ENCODE measurements at regions not wholly inside any gene's neighbourhood (a gene's known extent, or its start where the extent isn't known, plus 50 kb on each side); places are given as distances from the start of the nearest gene placed in this dataset.

GRCh38 chr3:10667269-10667668 lies 148.8 kb upstream of the SLC6A11 start:
- no peaks in the 10 kb centered on the region for H3K36me3 ChIP-seq (ENCODE audit: insufficient read depth, low read length)
- no peak overlapping the region for H3K9ac ChIP-seq (ENCODE audit: low read depth, low read length)
- H3K4me3 ChIP-seq (ENCODE audit: low read length) = no peak overlapping the region
- H3K9me3 ChIP-seq (ENCODE audit: insufficient read depth, low read depth, low read length) = no peaks in the 10 kb centered on the region
- H3K4me1 ChIP-seq (ENCODE audit: insufficient read depth, low read length) = peaks cover 4% of the 10 kb centered on the region; the same call in 1 of the 2 replicates
- WGBS = 92% methylated on average over 8 of the region's 8 CpGs
- H3K27me3 ChIP-seq (ENCODE audit: insufficient read depth, low read length) = no peaks in the 10 kb centered on the region
- H3K27ac ChIP-seq (ENCODE audit: low read depth, low read length) = no peak overlapping the region

- no peak overlapping the region for H3K4me3 ChIP-seq (ENCODE audit: low read length)
- 83% methylated on average over 14 of the region's 14 CpGs for WGBS
- no peaks in the 10 kb centered on the region for H3K36me3 ChIP-seq (ENCODE audit: insufficient read depth, low read length)
- H3K27me3 ChIP-seq (ENCODE audit: insufficient read depth, low read length) = no peaks in the 10 kb centered on the region
- H3K9me3 ChIP-seq (ENCODE audit: insufficient read depth, low read depth, low read length) = no peaks in the 10 kb centered on the region
- peaks cover 4% of the 10 kb centered on the region; the same call in 1 of the 2 replicates for H3K4me1 ChIP-seq (ENCODE audit: insufficient read depth, low read length)
- H3K9ac ChIP-seq (ENCODE audit: low read depth, low read length) = no peak overlapping the region
- H3K27ac ChIP-seq (ENCODE audit: low read depth, low read length) = no peak overlapping the region
These were observed 148.0 kb upstream of the SLC6A11 start for GRCh38 chr3:10667901-10668476.

- no peaks in the 10 kb centered on the region for H3K36me3 ChIP-seq (ENCODE audit: insufficient read depth, low read length)
- H3K27me3 ChIP-seq (ENCODE audit: insufficient read depth, low read length) = no peaks in the 10 kb centered on the region
- H3K4me3 ChIP-seq (ENCODE audit: low read length) = no peak overlapping the region
- peaks cover 3% of the 10 kb centered on the region; the same call in 1 of the 2 replicates for H3K4me1 ChIP-seq (ENCODE audit: insufficient read depth, low read length)
- H3K27ac ChIP-seq (ENCODE audit: low read depth, low read length) = no peak overlapping the region
- WGBS = 86% methylated on average over 6 of the region's 6 CpGs
- no peaks in the 10 kb centered on the region for H3K9me3 ChIP-seq (ENCODE audit: insufficient read depth, low read depth, low read length)
- no peak overlapping the region for H3K9ac ChIP-seq (ENCODE audit: low read depth, low read length)
These were observed 146.5 kb upstream of the SLC6A11 start for GRCh38 chr3:10669490-10670048.

GRCh38 chr3:10672422-10672821 lies 143.6 kb upstream of the SLC6A11 start:
- Histone ChIP-seq H3K4me1 (ENCODE audit: insufficient read depth, low read length) (peaks cover 7% of the 10 kb centered on the region; the same call in 1 of the 2 replicates), H3K36me3 (ENCODE audit: insufficient read depth, low read length) (no peaks in the 10 kb centered on the region), H3K9me3 (ENCODE audit: insufficient read depth, low read depth, low read length) (no peaks in the 10 kb centered on the region), H3K9ac (ENCODE audit: low read depth, low read length) (no peak overlapping the region), H3K4me3 (ENCODE audit: low read length) (no peak overlapping the region), H3K27ac (ENCODE audit: low read depth, low read length) (no peak overlapping the region), H3K27me3 (ENCODE audit: insufficient read depth, low read length) (no peaks in the 10 kb centered on the region)
- 91% methylated on average over 5 of the region's 5 CpGs for WGBS

DNA sequence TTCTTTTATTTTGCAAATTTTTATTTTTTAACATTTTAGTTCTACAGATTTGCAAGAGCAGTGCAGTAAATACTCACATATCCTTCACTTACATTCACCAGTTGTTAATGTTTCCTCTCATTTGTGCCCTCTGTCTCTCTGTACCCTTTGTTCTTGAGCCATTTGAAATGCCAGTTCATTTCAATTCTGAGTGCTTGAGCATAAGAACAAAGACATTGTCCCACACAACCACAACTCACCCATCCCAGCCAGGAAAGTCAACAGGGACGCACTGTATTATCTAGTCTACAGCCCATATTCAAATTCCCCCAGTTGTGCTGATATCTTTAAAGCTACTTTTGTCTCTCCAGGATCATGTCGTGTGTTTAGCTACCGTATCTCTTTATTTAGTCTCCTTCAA lies 141.4 kb upstream of the SLC6A11 start:
- Histone ChIP-seq H3K9ac (ENCODE audit: low read depth, low read length) (no peak overlapping the region), H3K4me3 (ENCODE audit: low read length) (no peak overlapping the region), H3K36me3 (ENCODE audit: insufficient read depth, low read length) (no peaks in the 10 kb centered on the region), H3K27me3 (ENCODE audit: insufficient read depth, low read length) (no peaks in the 10 kb centered on the region), H3K9me3 (ENCODE audit: insufficient read depth, low read depth, low read length) (no peaks in the 10 kb centered on the region), H3K27ac (ENCODE audit: low read depth, low read length) (no peak overlapping the region), H3K4me1 (ENCODE audit: insufficient read depth, low read length) (peaks cover 7% of the 10 kb centered on the region; the same call in 1 of the 2 replicates)
- WGBS = 76% methylated on average over 3 of the region's 3 CpGs

DNA sequence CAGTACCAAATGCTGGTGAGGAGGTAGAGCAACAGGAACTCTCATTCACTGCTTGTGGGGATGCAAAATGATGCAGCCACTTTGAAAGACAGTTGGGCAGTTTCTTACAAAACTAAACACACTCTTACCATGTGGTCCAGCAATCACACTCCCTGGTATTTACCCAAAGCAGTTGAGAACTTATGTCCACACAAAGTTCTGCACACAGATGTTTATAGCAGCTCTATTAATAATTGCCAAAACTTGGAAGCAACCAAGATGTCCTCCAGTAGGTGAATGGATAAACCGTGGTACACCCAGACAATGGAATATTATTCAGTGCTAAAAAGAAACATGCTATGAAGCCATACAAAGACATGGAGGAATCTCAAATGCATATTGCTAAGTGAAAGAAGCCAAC lies 139.1 kb upstream of the SLC6A11 start:
- Histone ChIP-seq H3K27ac (ENCODE audit: low read depth, low read length) (no peak overlapping the region), H3K4me1 (ENCODE audit: insufficient read depth, low read length) (peaks cover 7% of the 10 kb centered on the region; the same call in 1 of the 2 replicates), H3K9ac (ENCODE audit: low read depth, low read length) (no peak overlapping the region)

DNA sequence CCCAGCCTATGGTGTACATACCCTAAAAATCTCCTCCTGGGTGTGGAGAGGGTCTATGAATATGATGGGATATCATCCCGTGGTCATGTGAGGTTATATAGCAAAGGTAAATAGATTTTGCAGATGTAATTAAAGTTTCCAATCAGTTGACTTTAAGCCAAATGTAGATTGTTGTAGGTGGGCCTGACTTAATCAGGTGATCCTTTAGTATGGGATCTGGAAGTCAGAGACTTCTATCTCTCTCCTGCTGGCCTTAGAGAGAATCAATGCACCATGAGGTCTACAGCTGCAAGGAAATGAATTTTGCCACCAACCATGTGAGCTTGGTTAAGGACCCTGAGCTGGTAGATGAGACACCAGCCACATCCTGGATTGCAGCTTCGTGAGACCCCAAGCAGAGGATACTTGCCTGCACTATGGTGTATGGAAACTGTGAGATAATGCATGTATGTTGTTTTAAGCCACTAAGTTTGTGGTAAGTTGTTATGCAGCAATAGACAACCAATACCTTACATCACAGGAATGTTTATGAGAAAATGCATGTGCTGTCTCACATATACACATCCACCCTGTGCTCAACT lies 137.1 kb upstream of the SLC6A11 start:
- Histone ChIP-seq H3K36me3 (ENCODE audit: insufficient read depth, low read length) (no peaks in the 10 kb centered on the region), H3K9me3 (ENCODE audit: insufficient read depth, low read depth, low read length) (no peaks in the 10 kb centered on the region), H3K9ac (ENCODE audit: low read depth, low read length) (no peak overlapping the region), H3K27ac (ENCODE audit: low read depth, low read length) (no peak overlapping the region), H3K4me1 (ENCODE audit: insufficient read depth, low read length) (peaks cover 7% of the 10 kb centered on the region; the same call in 1 of the 2 replicates), H3K27me3 (ENCODE audit: insufficient read depth, low read length) (no peaks in the 10 kb centered on the region), H3K4me3 (ENCODE audit: low read length) (no peak overlapping the region)
- 91% methylated on average over 2 of the region's 2 CpGs for WGBS

More for the DNA sequence above, 139.1 kb upstream of the SLC6A11 start:
- Histone ChIP-seq H3K27me3 (ENCODE audit: insufficient read depth, low read length) (no peaks in the 10 kb centered on the region), H3K4me3 (ENCODE audit: low read length) (no peak overlapping the region), H3K9me3 (ENCODE audit: insufficient read depth, low read depth, low read length) (no peaks in the 10 kb centered on the region), H3K36me3 (ENCODE audit: insufficient read depth, low read length) (no peaks in the 10 kb centered on the region)
- WGBS = 100% methylated on average over 1 of the region's 1 CpG

DNA sequence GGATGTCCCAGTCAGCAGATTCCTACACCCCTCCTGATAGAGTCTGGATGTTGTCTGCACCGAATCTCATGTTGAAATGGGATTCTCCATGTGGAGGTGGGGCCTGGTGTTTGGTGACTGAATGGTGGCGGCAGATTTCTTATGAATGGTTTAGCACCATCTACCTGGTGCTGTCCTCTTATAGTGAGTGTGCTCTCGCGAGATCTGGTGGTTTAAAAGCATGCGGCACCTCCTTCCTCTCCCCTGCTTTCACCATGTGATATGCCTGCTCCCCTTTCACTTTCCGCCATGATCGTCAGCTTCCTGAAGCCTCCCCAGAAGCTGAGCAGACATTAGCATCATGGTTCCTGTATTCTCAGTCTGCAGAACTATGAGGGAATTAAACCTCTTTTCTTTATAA lies 135.2 kb upstream of the SLC6A11 start:
- Histone ChIP-seq H3K4me1 (ENCODE audit: insufficient read depth, low read length) (no peaks in the 10 kb centered on the region), H3K9ac (ENCODE audit: low read depth, low read length) (no peak overlapping the region), H3K36me3 (ENCODE audit: insufficient read depth, low read length) (no peaks in the 10 kb centered on the region), H3K4me3 (ENCODE audit: low read length) (no peak overlapping the region), H3K9me3 (ENCODE audit: insufficient read depth, low read depth, low read length) (no peaks in the 10 kb centered on the region), H3K27me3 (ENCODE audit: insufficient read depth, low read length) (no peaks in the 10 kb centered on the region), H3K27ac (ENCODE audit: low read depth, low read length) (no peak overlapping the region)
- WGBS = 94% methylated on average over 7 of the region's 7 CpGs

DNA sequence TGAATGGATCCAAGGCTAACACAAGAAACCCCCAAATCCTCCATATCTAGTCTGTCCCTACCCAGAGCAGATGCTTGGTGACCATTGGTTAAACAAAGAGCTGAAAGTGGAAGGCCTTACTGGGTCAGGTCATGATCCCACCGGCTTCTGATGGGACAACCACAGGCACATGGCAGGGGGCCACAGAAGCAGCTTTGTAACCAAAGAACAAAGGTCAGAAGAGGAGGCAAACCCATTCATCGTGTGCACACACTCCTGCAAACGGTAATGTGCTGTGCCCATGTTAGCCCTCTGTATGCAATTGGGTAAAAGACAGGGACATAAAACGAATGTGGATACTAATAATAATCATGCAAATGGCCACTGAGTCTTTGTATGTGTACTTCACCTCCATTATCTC lies 133.3 kb upstream of the SLC6A11 start:
- Histone ChIP-seq H3K4me3 (ENCODE audit: low read length) (no peak overlapping the region), H3K4me1 (ENCODE audit: insufficient read depth, low read length) (no peaks in the 10 kb centered on the region), H3K27ac (ENCODE audit: low read depth, low read length) (no peak overlapping the region), H3K9me3 (ENCODE audit: insufficient read depth, low read depth, low read length) (no peaks in the 10 kb centered on the region), H3K36me3 (ENCODE audit: insufficient read depth, low read length) (no peaks in the 10 kb centered on the region), H3K9ac (ENCODE audit: low read depth, low read length) (no peak overlapping the region), H3K27me3 (ENCODE audit: insufficient read depth, low read length) (no peaks in the 10 kb centered on the region)
- 76% methylated on average over 3 of the region's 4 CpGs for WGBS

DNA sequence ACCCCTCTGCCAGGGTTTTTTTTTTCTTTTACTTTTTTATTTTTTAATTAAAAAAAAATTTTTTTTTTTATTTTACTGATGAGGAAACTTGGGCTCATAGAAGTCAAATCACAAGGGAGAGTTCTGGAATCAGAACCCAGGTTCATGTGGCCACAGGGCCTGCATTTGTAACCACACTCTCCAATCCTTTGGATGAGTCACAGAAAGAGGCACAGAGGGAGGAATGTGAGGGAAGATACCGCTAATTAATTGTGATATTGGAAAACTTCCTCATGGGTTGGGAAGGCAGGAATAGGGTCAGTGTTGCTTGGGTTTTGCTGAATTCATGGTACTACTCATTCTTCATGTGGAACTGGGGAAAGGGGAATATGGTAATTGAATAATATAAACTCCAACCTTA lies 132.9 kb upstream of the SLC6A11 start:
- no peaks in the 10 kb centered on the region for H3K4me1 ChIP-seq (ENCODE audit: insufficient read depth, low read length)
- H3K9ac ChIP-seq (ENCODE audit: low read depth, low read length) = no peak overlapping the region
- no peaks in the 10 kb centered on the region for H3K27me3 ChIP-seq (ENCODE audit: insufficient read depth, low read length)
- H3K27ac ChIP-seq (ENCODE audit: low read depth, low read length) = no peak overlapping the region
- H3K4me3 ChIP-seq (ENCODE audit: low read length) = no peak overlapping the region
- H3K36me3 ChIP-seq (ENCODE audit: insufficient read depth, low read length) = no peaks in the 10 kb centered on the region
- H3K9me3 ChIP-seq (ENCODE audit: insufficient read depth, low read depth, low read length) = no peaks in the 10 kb centered on the region
- 0% methylated on average over 1 of the region's 1 CpG for WGBS

GRCh38 chr3:10688126-10688525 lies 127.9 kb upstream of the SLC6A11 start:
- Histone ChIP-seq H3K9ac (ENCODE audit: low read depth, low read length) (no peak overlapping the region), H3K9me3 (ENCODE audit: insufficient read depth, low read depth, low read length) (no peaks in the 10 kb centered on the region), H3K27ac (ENCODE audit: low read depth, low read length) (no peak overlapping the region), H3K27me3 (ENCODE audit: insufficient read depth, low read length) (no peaks in the 10 kb centered on the region), H3K36me3 (ENCODE audit: insufficient read depth, low read length) (no peaks in the 10 kb centered on the region), H3K4me3 (ENCODE audit: low read length) (no peak overlapping the region), H3K4me1 (ENCODE audit: insufficient read depth, low read length) (no peaks in the 10 kb centered on the region)
- WGBS = 78% methylated on average over 1 of the region's 1 CpG

Measured in HUES64 (cell line).